C4-2B (cell line): ENCODE measurements at regions not wholly inside any gene's neighbourhood (a gene's known extent, or its start where the extent isn't known, plus 50 kb on each side); places are given as distances from the start of the nearest gene placed in this dataset.

ENCODE experiments used
- ZFX ChIP-seq: fragments of 450-650 bp; IDR thresholded peaks from 2 replicates; pipeline ENCODE4 v1.6.1; 2017
- TF ChIP-seq, protein P1 (sequence below): fragments of 450-650 bp; conservative IDR thresholded peaks from 2 replicates; pipeline ENCODE4 v1.5.1; 2017; ENCODE audit warnings: mild to moderate bottlenecking

DNA sequence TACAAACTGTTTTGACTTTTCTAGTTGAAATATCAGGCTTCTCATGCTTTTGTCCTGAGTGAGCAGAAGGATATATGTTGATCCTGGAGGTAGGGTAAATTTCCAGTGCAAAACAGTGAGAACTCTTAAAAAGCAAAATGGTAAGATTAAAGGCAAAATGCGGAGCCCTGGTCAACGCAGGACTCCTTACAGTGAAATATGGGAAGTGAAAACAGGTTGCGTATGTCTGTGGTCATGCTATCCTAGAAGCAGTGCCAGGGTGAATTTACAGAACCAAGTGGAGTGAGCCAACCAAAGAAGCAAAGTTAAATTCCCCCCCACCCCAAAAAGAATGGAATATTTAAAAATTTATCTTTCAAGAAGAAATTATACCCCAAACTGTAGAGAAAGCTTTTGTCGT is 256.4 kb downstream of the NR2F2 start:
- TF ChIP-seq, protein P1, sequence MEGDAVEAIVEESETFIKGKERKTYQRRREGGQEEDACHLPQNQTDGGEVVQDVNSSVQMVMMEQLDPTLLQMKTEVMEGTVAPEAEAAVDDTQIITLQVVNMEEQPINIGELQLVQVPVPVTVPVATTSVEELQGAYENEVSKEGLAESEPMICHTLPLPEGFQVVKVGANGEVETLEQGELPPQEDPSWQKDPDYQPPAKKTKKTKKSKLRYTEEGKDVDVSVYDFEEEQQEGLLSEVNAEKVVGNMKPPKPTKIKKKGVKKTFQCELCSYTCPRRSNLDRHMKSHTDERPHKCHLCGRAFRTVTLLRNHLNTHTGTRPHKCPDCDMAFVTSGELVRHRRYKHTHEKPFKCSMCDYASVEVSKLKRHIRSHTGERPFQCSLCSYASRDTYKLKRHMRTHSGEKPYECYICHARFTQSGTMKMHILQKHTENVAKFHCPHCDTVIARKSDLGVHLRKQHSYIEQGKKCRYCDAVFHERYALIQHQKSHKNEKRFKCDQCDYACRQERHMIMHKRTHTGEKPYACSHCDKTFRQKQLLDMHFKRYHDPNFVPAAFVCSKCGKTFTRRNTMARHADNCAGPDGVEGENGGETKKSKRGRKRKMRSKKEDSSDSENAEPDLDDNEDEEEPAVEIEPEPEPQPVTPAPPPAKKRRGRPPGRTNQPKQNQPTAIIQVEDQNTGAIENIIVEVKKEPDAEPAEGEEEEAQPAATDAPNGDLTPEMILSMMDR, result no peak
- TF ChIP-seq ZFX, result no peak
